OCI-LY3 (cell line): ENCODE measurements at regions not wholly inside any gene's neighbourhood (a gene's known extent, or its start where the extent isn't known, plus 50 kb on each side); places are given as distances from the start of the nearest gene placed in this dataset.

Source experiments
- CTCF ChIP-seq: fragments of 200-600, 300-600 bp; sonication (generic); IDR thresholded peaks from 2 replicates; pipeline ENCODE4 v1.5.1; 2014; ENCODE audit warnings: antibody characterized with exemption, low read length, low read depth
- EZH2phosphoT487 ChIP-seq: fragments of 200-600 bp; shearing (Covaris generic); IDR thresholded peaks from 2 replicates; pipeline ENCODE4 v1.6.1; 2018; ENCODE audit warnings: antibody characterized with exemption, mixed run types, low read depth

DNA sequence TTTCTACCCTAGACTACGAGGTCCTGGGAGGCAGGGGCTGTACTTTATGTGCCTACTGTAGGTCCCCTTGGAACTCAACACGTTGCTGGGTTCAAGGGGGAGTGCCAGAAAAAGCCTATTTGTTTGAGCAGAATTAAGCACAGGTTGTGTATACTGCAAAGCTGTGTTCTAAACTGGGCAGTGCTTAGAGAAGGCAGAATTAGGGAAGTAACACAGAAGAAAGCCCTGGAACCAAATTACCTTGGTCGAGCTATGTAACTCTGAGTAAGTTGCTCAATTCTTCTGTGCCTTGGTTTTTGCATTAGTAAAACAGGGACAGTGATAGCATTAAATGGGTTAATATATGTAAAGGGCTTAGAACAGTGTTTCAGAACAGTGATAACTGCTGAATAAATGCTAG is 245.0 kb upstream of the SFRP2 start:
- TF ChIP-seq CTCF (no peak), EZH2phosphoT487 (no peak)
